K562 (cell line): ENCODE measurements at regions not wholly inside any gene's neighbourhood (a gene's known extent, or its start where the extent isn't known, plus 50 kb on each side); places are given as distances from the start of the nearest gene placed in this dataset.

Experiments
- ATAC-seq: fragments of 200-7000 bp; cut with Tn5 transposase; 3 replicates; pipeline ENCODE4 v1.9.1; 2020; ENCODE audit warnings: moderate library complexity
- BruUV-seq: library from RNA; stranded (reverse); fragments of 400-500 nt; replicated peaks from 2 replicates; lab custom pipeline; 2021; lab: Mats Ljungman, UMichigan
- CTCF ChIA-PET: fragments of 300-600 bp; formaldehyde crosslinking; extraction: SDS; loops from one replicate; lab custom pipeline; 2021; ENCODE audit warnings: low intra/inter-chr PET ratio; lab: Yijun Ruan, JAX
- POLR2A ChIA-PET: fragments of 300-600, 350-650 bp; sonication (Branson Sonifier 250); formaldehyde crosslinking; extraction: SDS; loops from one replicate; lab custom pipeline; 2021; ENCODE audit warnings: antibody characterized with exemption, inconsistent platforms; lab: Yijun Ruan, JAX
- DNase-seq, 4 experiments: peaks; one replicate each; pipeline versions ENCODE4 v3.0.0 to v3.0.0-alpha.2; 2011 to 2018; ENCODE audit warnings: low spot score in 3 of 4, mixed read lengths in 3 of 4; ENCODE audit errors: extremely low read depth in 1 of 4
- FAIRE-seq: peaks from 2 replicates; lab custom pipeline; 2011; peaks lifted over from hg19 to GRCh38; lab: Jason Lieb, UNC
- H2AFZ ChIP-seq: 2 replicates; pipeline ENCODE4 v1.6.0; 2011; ENCODE audit warnings: low read depth, low read length, control low read depth, inconsistent platforms
- H3K27ac ChIP-seq: fragments of 200-600 bp; 3 replicates; pipeline ENCODE4 v1.8.0; 2011; ENCODE audit warnings: low read depth, mild to moderate bottlenecking, control low read depth, inconsistent platforms, low read length, moderate library complexity, mixed read lengths; ENCODE audit errors: extremely low read depth
- H3K27me3 ChIP-seq, 2 experiments: fragments of 300-600 bp in 1 of 2; 2 replicates in 1 of 2; 3 replicates in 1 of 2; pipeline versions ENCODE4 v1.6.0 to v1.8.0; 2011; ENCODE audit warnings: inconsistent platforms in 2 of 2, low read length in 2 of 2, mild to moderate bottlenecking in 1 of 2, mixed read lengths in 1 of 2, moderate library complexity in 1 of 2; ENCODE audit not compliant: control insufficient read depth in 2 of 2, insufficient read depth in 2 of 2
- H3K36me3 ChIP-seq: fragments of 300-600 bp; 3 replicates; pipeline ENCODE4 v1.8.0; 2011; ENCODE audit warnings: mild to moderate bottlenecking, low read length, inconsistent platforms; ENCODE audit not compliant: control insufficient read depth, insufficient read depth
- H3K4me1 ChIP-seq, 2 experiments: fragments of 200-600 bp in 1 of 2; replicated peaks in 1 of 2; 2 replicates in 1 of 2; 3 replicates in 1 of 2; pipeline versions ENCODE4 v1.5.1 to v1.8.0; 2011; ENCODE audit warnings: inconsistent platforms in 2 of 2, low read length in 2 of 2, mild to moderate bottlenecking in 1 of 2, mixed read lengths in 1 of 2, moderate library complexity in 1 of 2; ENCODE audit not compliant: control insufficient read depth in 2 of 2, insufficient read depth in 2 of 2
- H3K4me2 ChIP-seq: 2 replicates; pipeline ENCODE4 v1.6.1; 2011; ENCODE audit warnings: low read length, control low read depth, inconsistent platforms, mixed read lengths; ENCODE audit not compliant: insufficient read depth
- H3K4me3 ChIP-seq: fragments of 200-600 bp; sonication (generic), shearing (Covaris generic); 2 replicates; pipeline ENCODE4 v1.5.1; 2016; ENCODE audit warnings: control low read depth, inconsistent platforms
- H3K79me2 ChIP-seq: fragments of 200-600 bp; 3 replicates; pipeline ENCODE4 v1.8.0; 2011; ENCODE audit warnings: low read length, inconsistent platforms; ENCODE audit not compliant: control insufficient read depth, insufficient read depth
- H3K9ac ChIP-seq, 2 experiments: 2 replicates each; pipeline versions ENCODE4 v1.6.0 to v1.6.1; 2011; ENCODE audit warnings: low read depth in 2 of 2, low read length in 2 of 2, control low read depth in 1 of 2, inconsistent platforms in 1 of 2, mild to moderate bottlenecking in 1 of 2, mixed read lengths in 1 of 2; ENCODE audit not compliant: insufficient read depth in 1 of 2
- H3K9me1 ChIP-seq: one replicate; pipeline ENCODE4 v1.6.0; 2011; ENCODE audit warnings: inconsistent platforms, mild to moderate bottlenecking, low read length, moderate library complexity; ENCODE audit not compliant: control insufficient read depth, insufficient read depth
- H3K9me3 ChIP-seq: replicated peaks from 2 replicates; pipeline ENCODE4 v1.5.1; 2011; ENCODE audit warnings: low read depth, low read length, inconsistent platforms; ENCODE audit not compliant: control insufficient read depth, insufficient read depth
- H4K20me1 ChIP-seq: replicated peaks from 2 replicates; pipeline ENCODE4 v1.6.1; 2011; ENCODE audit warnings: low read length, inconsistent platforms, mixed read lengths; ENCODE audit not compliant: control insufficient read depth, insufficient read depth
- CEBPG ChIP-seq, 3 experiments: fragments of 200-800 bp in 1 of 3; sonication (Bioruptor generic) in 1 of 3; sonication (generic) in 1 of 3; formaldehyde crosslinking in 1 of 3; IDR thresholded peaks in 2 of 3; conservative IDR thresholded peaks in 1 of 3; 2 replicates each; pipeline versions ENCODE4 v1.6.1 to v1.8.0; 2016 to 2022; ENCODE audit warnings: missing compliant biosample characterization in 2 of 3, missing genetic modification characterization in 2 of 3, mild to moderate bottlenecking in 1 of 3, missing genetic modification reagents in 1 of 3
- MTA2 ChIP-seq: fragments of 450-650 bp; IDR thresholded peaks from 2 replicates; pipeline ENCODE4 v1.6.1; 2016; ENCODE audit warnings: low read depth
- NONO ChIP-seq, 2 experiments: fragments of 200-400 bp in 1 of 2; fragments of 450-650 bp in 1 of 2; formaldehyde crosslinking in 1 of 2; IDR thresholded peaks; 2 replicates each; pipeline ENCODE4 v1.6.1; 2017; ENCODE audit warnings: low read depth in 2 of 2, mild to moderate bottlenecking in 2 of 2, moderate library complexity in 2 of 2, low read length in 1 of 2
- PCBP1 ChIP-seq: fragments of 200-400 bp; formaldehyde crosslinking; IDR thresholded peaks from 2 replicates; pipeline ENCODE4 v1.6.1; 2018; ENCODE audit warnings: mild to moderate bottlenecking, low read depth, low read length; ENCODE audit not compliant: poor library complexity, severe bottlenecking
- PTBP1 ChIP-seq: fragments of 200-400 bp; formaldehyde crosslinking; IDR thresholded peaks from 2 replicates; pipeline ENCODE4 v1.6.1; 2017; ENCODE audit warnings: low read depth, low read length
- RFX1 ChIP-seq: fragments of 450-650 bp; IDR thresholded peaks from 2 replicates; pipeline ENCODE4 v1.6.1; 2016; ENCODE audit warnings: mild to moderate bottlenecking, moderate library complexity
- TAF1 ChIP-seq: IDR thresholded peaks from 2 replicates; pipeline ENCODE4 v1.6.1; 2011; ENCODE audit warnings: mild to moderate bottlenecking, low read length, moderate library complexity; ENCODE audit not compliant: insufficient read depth, control insufficient read depth, severe bottlenecking; ENCODE audit errors: extremely low read depth
- ZNF12 ChIP-seq: sonication (generic); formaldehyde crosslinking; IDR thresholded peaks from 2 replicates; pipeline ENCODE4 v1.4.0; 2020; ENCODE audit warnings: mild to moderate bottlenecking, missing genetic modification reagents
- ZNF253 ChIP-seq: fragments of 250-450 bp; sonication (Bioruptor Pico); conservative IDR thresholded peaks from 2 replicates; pipeline ENCODE4 v1.6.1; 2021; ENCODE audit warnings: mild to moderate bottlenecking
- ZNF316 ChIP-seq: fragments of 450-650 bp; IDR thresholded peaks from 2 replicates; pipeline ENCODE4 v1.6.1; 2016
- ZNF583 ChIP-seq: fragments of 250-450 bp; sonication (Bioruptor Pico); IDR thresholded peaks from 2 replicates; pipeline ENCODE4 v1.4.0; 2020
- WGBS: fragments of 100-300 bp; shearing (Covaris generic); methylation state at CpG from one replicate; pipeline ENCODE4 v1.1.6; 2016; ENCODE audit warnings: low coverage, mixed read lengths; ENCODE audit not compliant: insufficient coverage; ENCODE audit errors: missing lambda C conversion rate; 5-methylcytosine and 5-hydroxymethylcytosine counted together
- in situ Hi-C: fragments of 300-500 bp; cut with MboI; formaldehyde crosslinking; loops from 4 replicates; pipeline ENCODE4 v1.15.0; 2018; ENCODE audit warnings: inconsistent platforms, mixed read lengths
- intact Hi-C: fragments of 100-400 bp; cut with micrococcal nuclease; formaldehyde crosslinking; loops from 2 replicates; pipeline ENCODE4 v1.14.2; 2022
- TF ChIP-seq, protein P1 (sequence below), 2 experiments: fragments of 450-650 bp; formaldehyde crosslinking in 1 of 2; IDR thresholded peaks; 2 replicates each; pipeline versions ENCODE4 v1.4.0 to v1.6.1; 2014 to 2020; ENCODE audit warnings: mild to moderate bottlenecking in 2 of 2, borderline replicate concordance in 1 of 2, low read depth in 1 of 2
- TF ChIP-seq, protein P2 (sequence below): fragments of 250-450 bp; sonication (Bioruptor Pico); IDR thresholded peaks from 2 replicates; pipeline ENCODE4 v1.5.0; 2021

DNA sequence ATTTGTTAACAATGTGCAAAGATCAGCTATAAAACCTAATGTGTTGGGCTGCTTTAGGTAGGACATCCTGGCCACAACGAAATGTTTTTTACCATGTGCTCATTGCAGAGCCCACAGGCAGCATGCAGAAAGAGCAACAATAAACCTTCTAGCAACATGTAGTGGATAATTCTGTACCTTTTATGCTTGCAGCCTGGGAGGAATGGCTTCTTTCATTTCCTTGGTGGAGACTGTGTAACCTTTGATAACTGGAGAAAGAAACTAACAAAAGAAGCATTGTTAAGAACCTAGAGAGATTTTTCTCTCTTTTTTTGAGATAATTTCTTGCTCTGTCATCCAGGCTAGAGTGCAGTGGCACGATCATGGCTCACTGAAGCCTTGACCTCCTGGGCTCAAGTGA is 225.5 kb upstream of the PRICKLE1 start (continued):
- TF ChIP-seq, protein P1, sequence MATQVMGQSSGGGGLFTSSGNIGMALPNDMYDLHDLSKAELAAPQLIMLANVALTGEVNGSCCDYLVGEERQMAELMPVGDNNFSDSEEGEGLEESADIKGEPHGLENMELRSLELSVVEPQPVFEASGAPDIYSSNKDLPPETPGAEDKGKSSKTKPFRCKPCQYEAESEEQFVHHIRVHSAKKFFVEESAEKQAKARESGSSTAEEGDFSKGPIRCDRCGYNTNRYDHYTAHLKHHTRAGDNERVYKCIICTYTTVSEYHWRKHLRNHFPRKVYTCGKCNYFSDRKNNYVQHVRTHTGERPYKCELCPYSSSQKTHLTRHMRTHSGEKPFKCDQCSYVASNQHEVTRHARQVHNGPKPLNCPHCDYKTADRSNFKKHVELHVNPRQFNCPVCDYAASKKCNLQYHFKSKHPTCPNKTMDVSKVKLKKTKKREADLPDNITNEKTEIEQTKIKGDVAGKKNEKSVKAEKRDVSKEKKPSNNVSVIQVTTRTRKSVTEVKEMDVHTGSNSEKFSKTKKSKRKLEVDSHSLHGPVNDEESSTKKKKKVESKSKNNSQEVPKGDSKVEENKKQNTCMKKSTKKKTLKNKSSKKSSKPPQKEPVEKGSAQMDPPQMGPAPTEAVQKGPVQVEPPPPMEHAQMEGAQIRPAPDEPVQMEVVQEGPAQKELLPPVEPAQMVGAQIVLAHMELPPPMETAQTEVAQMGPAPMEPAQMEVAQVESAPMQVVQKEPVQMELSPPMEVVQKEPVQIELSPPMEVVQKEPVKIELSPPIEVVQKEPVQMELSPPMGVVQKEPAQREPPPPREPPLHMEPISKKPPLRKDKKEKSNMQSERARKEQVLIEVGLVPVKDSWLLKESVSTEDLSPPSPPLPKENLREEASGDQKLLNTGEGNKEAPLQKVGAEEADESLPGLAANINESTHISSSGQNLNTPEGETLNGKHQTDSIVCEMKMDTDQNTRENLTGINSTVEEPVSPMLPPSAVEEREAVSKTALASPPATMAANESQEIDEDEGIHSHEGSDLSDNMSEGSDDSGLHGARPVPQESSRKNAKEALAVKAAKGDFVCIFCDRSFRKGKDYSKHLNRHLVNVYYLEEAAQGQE (IDR thresholded peaks at IDR 0.05; ENCODE audit: borderline replicate concordance), result no peak
- TF ChIP-seq, protein P1 (CRISPR knock-in tag; IDR thresholded peaks at IDR 0.05; ENCODE audit: low read depth), result no peak

DNA sequence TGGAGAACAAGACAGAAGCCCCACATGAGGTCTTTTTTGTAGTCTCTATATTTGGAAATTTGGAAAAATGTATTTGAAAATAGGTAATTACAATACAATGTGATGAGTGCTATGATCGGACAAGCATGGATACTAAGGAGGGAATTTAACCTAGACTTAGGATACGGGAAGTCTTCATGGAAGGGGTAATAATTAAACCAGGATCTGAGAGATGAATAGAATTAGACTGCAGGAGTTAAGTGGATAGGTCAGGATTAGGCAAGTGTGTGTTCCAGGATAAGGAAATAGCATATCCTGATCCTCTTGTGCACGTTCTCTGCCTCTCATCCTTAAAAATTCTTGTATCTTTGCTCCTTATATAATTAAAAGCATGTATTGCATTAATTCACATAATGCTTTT is 223.3 kb upstream of the PRICKLE1 start:
- Histone ChIP-seq H3K79me2 (no peaks in the 10 kb centered on the region), H4K20me1 (no peaks in the 10 kb centered on the region), H3K27me3 (no peaks in the 10 kb centered on the region), H3K4me3 (no peak overlapping the region), H3K9ac (no peak overlapping the region), H3K9me1 (no peaks in the 10 kb centered on the region), H3K4me2 (no peak overlapping the region), H3K9me3 (no peaks in the 10 kb centered on the region), H2AFZ (no peak overlapping the region), H3K27ac (no peak overlapping the region), H3K4me1 (no peaks in the 10 kb centered on the region), H3K36me3 (no peaks in the 10 kb centered on the region)
- no TSS peak for BruUV-seq
- in situ Hi-C loops (no loop called here), intact Hi-C loops (no loop called here)
- 11% methylated on average over 3 of the region's 3 CpGs for WGBS
- DNase-seq, result no peak
- no peak for FAIRE-seq
- ChIA-PET CTCF (no interaction called here), POLR2A (no interaction called here)
- no peak for ATAC-seq
- TF ChIP-seq CEBPG (CRISPR knock-in tag; IDR thresholded peaks at IDR 0.05) (no peak), CEBPG (tag; conservative IDR thresholded peaks at IDR 0.05 in 1 of 2, IDR thresholded peaks at IDR 0.05 in 1 of 2) (no peak), ZNF316 (no peak), MTA2 (no peak), PTBP1 (no peak), ZNF253 (CRISPR knock-in tag) (no peak), TAF1 (no peak), PCBP1 (no peak), ZNF583 (no peak), ZNF12 (CRISPR knock-in tag) (no peak), RFX1 (no peak), NONO (IDR thresholded peaks at IDR 0.05; ENCODE audit: low read depth in 2 of 2, low read length in 1 of 2) (no peak)
- TF ChIP-seq, protein P2, sequence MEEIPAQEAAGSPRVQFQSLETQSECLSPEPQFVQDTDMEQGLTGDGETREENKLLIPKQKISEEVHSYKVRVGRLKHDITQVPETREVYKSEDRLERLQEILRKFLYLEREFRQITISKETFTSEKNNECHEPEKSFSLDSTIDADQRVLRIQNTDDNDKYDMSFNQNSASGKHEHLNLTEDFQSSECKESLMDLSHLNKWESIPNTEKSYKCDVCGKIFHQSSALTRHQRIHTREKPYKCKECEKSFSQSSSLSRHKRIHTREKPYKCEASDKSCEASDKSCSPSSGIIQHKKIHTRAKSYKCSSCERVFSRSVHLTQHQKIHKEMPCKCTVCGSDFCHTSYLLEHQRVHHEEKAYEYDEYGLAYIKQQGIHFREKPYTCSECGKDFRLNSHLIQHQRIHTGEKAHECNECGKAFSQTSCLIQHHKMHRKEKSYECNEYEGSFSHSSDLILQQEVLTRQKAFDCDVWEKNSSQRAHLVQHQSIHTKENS (CRISPR knock-in tag), result no peak
